ENCODE measurements at regions not wholly inside any gene's neighbourhood (a gene's known extent, or its start where the extent isn't known, plus 50 kb on each side); places are given as distances from the start of the nearest gene placed in this dataset.

- TF ChIP-seq CTCF (IDR thresholded peaks at IDR 0.05; ENCODE audit: insufficient read depth, low read length), result no peak
- TF ChIP-seq GABPA (IDR thresholded peaks at IDR 0.05; ENCODE audit: low read depth), result no peak
- TF ChIP-seq POLR2AphosphoS5 (IDR thresholded peaks at IDR 0.05; ENCODE audit: low read depth), result no peak
- TF ChIP-seq REST (IDR thresholded peaks at IDR 0.05; ENCODE audit: insufficient replicate concordance, low read depth), result no peak
- TF ChIP-seq SPI1 (IDR thresholded peaks at IDR 0.05; ENCODE audit: borderline replicate concordance, low read depth), result no peak
Observed at GRCh38 chr11:91927448-91927847, 297.2 kb upstream of the FAT3 start.
